ENCODE measurements at regions not wholly inside any gene's neighbourhood (a gene's known extent, or its start where the extent isn't known, plus 50 kb on each side); places are given as distances from the start of the nearest gene placed in this dataset.
"Not testable (repeated sequence)": the region's sequence is repeated elsewhere in the genome, so short reads cannot be mapped to it uniquely, and the experiment has no call there.

DNA sequence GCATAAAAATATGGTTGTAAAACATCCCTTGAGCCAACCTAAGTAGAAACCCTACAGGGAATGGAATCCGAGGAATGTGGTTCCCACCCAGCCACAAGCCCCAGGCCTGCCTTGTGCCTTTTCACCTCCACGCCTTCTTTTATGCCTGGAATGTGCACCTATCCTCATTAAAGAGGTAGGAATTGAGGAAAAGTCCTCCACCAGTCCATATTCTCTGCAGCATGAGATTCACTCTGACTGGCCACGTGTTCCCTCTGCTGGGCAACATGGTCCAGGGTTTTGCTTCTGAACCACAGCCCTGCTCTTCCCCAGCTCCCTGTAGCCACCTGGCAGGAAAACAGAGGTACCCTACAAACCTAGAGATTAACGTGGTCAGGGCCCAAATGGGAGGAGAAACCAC, 787.9 kb upstream of the RAB6C start:
- intact Hi-C loops (cut with DNase I): no loop called here
- DNase-seq: no peak

DNA sequence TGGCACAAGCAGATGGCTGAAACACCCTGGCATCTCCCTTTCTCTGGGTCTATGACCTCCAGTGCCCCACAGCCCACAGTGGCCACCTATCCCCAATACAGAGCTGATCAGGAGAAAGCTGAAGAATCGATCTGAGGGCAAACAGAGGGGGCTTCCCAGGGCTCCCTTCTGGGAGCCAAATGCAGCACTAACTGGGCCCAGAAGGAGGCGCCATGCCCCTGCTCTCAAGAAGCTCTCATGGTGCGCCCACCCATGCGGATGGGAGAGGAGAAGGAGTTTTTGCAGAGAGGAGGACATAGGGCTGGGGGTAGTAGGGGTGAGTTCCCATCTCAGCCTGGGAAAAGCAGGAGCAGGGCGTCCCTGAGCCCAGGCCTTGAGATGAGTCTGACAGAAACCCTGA, 787.3 kb upstream of the RAB6C start:
- intact Hi-C loops (cut with DNase I): no loop called here
- DNase-seq: peak in 2 of 10 donors; percentile 37 to 43

- DNase-seq: peak in 2 of 10 donors; percentile 31 to 60
- intact Hi-C loops (cut with DNase I): no loop called here
These were observed 786.6 kb upstream of the RAB6C start for GRCh38 chr2:129192841-129193253.

DNA sequence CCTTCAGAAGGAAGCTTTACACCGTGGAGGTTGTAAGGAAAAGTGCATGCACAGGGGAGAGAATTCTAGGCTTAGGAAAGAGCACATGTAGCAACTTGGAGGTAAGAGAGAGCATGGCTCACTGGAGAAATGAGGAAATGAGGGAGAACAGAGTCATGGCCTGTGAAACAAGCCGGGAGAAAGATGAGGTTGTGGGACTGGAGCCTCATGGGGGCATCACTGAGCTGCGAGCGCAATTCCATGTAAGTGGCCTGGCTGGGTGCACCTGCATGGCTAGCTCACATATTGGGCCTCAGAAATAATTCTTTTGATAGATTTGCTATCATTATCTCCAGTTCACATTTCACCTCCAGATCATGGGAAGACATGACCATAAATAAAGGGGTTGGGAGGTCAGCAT, 785.5 kb upstream of the RAB6C start:
- intact Hi-C loops (cut with DNase I): no loop called here
- DNase-seq: no peak

DNA sequence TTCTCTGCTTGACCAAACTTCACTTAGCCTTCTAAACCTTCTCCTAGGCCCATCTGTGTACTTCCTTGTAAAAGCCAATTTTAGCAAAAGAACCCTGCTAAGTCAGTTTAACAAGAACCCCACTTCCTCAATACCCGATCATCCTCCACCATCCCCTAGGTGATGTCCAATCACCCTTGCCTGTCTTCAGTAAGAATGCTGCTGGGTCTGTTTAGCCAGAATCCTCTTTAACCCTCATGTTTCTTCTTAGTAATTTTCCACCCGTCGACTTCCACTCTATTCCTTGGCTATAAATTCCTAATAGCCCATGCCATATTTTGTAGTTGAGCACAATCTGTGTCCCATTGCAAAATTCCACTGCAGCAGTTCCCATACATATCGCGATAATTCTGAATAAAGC, 780.0 kb upstream of the RAB6C start:
- DNase-seq: no peak
- intact Hi-C loops (cut with DNase I): no loop called here

GRCh38 chr2:129201696-129202095, 777.8 kb upstream of the RAB6C start:
- no peak for DNase-seq
- intact Hi-C loops (cut with DNase I): no loop called here

DNA sequence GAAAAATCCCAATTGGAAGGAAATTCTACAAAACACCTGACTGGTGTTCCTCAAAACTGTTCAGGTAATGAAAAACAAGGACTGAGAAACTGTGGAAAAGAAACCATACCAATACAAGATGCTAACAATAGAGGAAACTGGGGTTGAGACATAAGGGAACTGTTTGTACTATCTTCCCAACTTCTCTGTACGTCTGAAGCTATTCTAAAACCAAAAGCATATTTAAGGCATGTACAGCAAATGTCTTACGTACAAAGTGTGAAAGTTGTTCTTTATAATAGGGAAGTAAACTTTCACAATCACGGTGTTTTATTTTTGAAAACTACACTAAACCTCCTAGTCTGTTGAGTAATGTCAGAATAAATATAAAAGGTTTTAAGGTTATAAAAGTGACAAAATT, 776.1 kb upstream of the RAB6C start:
- no peak for DNase-seq
- intact Hi-C loops (cut with DNase I): no loop called here

DNA sequence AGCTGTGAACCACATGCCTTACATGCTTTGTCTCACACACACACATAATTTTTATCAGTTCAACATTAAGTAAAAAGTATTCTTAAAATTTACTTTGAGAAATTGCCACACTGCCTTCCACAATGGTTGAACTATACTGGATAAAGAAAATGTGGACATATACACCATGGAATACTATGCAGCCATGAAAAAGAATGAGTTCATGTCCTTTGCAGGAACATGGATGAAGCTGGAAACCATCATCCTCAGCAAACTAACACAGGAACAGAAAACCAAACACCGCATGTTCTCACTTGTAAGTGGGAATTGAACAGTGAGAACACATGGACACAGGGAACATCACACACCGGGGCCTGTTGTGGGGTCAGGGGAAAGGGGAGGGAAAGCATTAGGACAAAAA, 774.9 kb upstream of the RAB6C start:
- intact Hi-C loops (cut with DNase I); DNase-seq: not testable (repeated sequence)

GRCh38 chr2:129205176-129205575, 774.3 kb upstream of the RAB6C start:
- intact Hi-C loops (cut with DNase I): no loop called here
- DNase-seq: no peak

- intact Hi-C loops (cut with DNase I): no loop called here
- DNase-seq: no peak
These were observed 773.7 kb upstream of the RAB6C start for GRCh38 chr2:129205766-129206165.

DNA sequence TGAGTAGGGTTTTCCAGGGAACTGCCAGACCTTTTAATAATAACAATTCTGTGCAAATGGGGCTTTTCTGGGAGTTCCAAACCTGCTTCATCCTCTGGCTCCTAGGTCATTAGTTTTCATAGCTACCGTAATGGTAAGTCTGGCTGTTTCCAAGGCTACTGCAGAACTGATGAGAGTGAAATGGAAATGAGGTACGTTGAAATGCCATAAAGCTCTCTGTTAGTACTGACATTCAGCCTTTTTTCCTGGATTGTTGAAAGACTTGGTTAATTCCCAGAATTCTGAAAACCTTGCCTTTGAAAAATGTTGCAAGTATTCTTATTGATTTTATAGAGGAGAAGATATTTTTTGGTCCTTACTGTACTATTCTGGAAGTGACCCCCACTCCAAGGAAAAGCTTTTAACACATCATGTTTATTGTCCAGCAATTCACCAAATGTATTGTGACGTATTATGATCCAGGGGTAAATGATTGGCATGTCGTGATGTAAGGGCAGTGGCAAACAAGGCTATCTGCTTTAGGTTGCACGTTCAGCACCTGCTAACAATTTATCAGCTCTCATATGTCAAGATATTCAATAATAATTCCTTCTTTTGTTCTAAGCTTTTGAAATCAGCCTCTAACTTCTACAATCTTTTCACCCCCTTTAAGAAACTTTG, 767.0 kb upstream of the RAB6C start:
- intact Hi-C loops (cut with DNase I): no loop called here
- no peak for DNase-seq

DNA sequence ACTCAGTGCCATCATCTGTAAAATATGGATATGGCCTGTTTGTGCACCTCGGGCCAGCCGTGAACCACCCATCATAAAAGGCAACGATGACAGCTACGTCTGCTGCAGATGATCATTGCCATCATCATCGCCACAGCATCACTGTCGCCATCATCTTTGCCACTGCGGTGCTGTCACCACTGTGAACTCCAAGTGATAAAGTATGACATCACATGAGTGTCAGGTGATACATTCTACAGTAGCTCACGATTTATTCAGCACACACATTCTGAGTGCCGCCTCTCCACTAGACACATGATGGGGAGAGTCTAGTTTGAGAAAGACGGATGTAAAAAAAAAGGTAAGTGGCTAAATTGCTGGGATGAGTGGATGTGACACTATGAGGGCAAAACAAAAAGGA, 755.4 kb upstream of the RAB6C start:
- intact Hi-C loops (cut with DNase I): no loop called here
- DNase-seq: no peak

DNA sequence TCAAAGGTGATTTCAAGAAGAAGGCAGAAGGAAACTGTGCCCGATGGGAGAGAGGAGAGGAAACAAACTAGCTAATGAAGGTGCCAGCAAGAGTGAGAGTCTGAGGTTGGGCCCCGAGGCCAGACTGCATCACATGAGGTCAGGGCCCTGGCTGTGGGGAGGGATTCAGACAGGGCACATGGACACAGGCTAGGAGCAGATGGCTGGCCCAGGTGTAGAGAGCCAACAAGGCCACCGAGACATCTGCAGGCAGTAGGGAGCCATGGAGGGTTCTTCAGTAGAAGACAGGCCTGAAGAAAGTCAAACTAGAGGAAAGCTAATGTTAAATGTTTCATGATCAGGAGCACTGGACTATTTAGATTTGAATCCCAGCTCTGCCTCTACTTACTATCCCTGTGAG, 755.0 kb upstream of the RAB6C start:
- intact Hi-C loops (cut with DNase I): no loop called here
- peak in 2 of 10 donors; percentile 43 to 62 for DNase-seq

GRCh38 chr2:129229196-129229595, 750.3 kb upstream of the RAB6C start:
- peak in 1 of 10 donors; percentile 64 for DNase-seq
- intact Hi-C loops (cut with DNase I): no loop called here

DNA sequence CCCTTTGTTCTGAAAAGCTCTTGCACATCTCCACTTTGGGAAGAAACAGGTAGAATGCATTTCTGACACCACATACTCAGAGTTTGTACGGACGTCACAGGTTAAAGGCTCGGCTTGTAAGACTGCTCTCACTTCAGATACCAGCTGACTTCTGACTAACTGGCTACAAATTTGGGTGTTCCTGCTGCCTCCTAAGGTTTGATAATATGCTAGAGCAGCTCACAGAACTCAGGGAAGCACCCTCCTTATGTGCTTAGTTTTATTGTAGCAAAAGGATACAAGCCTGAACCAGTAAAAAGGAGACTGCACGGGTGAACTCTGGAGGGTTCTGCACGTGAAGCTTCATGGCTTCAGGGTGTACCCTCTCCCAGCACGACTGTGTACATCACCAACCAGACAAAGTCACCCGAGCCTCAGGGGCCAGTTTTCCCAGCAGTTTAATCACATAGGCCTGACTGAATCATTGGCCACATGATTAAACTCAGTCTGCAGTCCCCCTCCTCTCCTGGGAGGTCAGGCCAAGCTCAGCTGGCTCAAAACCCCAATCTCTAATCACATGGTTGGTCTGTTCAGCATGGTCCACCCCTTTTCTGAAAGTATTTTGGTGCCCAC, 749.5 kb upstream of the RAB6C start:
- intact Hi-C loops (cut with DNase I): no loop called here

DNA sequence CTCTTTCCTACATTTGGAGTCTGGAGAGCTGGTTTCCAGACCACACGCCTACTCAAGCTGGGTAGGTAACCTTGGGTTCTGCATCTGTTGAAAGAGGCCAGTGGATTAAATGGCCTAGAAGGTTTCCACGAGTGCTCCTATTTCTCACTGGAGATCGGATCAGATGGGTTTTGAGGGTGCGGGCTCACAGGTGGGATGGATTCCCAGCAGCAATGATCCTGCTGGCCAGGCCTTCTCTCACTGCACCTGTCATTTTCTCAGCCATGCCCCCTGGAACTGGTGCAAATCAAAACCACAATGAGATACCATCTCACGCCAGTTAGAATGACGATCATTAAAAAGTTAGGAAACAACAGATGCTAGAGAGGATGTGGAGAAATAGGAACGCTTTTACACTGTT, 747.5 kb upstream of the RAB6C start:
- intact Hi-C loops (cut with DNase I): no loop called here
- no peak for DNase-seq

More for the DNA sequence above, 749.5 kb upstream of the RAB6C start:
- DNase-seq: no peak

GRCh38 chr2:129233166-129233565, 746.3 kb upstream of the RAB6C start:
- intact Hi-C loops (cut with DNase I): no loop called here
- DNase-seq: peak in 4 of 10 donors; percentile 17 to 87 (median 78)

DNA sequence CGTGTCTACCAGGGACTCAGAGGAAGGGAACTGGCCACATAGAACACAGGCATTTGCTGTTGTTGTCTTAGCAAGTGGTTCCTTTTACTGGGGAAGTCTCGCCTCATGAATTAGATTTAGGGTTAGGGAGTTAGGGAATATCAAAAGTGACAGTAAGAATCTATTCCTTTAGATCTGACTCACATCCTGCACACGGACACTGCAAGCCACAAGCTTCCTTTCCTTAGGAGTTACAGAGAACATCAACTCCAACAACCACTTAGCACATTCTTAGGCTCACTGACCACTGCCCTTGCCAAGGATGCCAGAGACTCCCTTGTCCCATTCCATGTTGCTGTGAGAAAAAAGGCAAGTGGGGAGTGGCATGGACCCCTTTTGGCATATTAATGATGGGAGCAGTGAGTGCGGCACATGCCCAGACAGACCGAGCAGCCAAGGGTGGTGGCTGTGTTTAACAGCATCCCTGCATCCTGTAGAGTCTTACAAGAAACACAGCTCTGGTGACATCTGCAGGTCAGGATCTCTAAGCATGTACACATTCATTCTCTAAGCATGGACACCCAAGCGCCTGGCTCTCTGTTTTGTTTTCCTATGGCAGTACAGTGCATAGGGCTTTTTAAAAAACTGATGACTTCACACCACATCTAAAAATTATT, 745.6 kb upstream of the RAB6C start:
- intact Hi-C loops (cut with DNase I): no loop called here
- peak in 2 of 10 donors; percentile 13 to 61 for DNase-seq

GRCh38 chr2:129236601-129237000, 742.9 kb upstream of the RAB6C start:
- DNase-seq: no peak
- intact Hi-C loops (cut with DNase I): no loop called here

DNA sequence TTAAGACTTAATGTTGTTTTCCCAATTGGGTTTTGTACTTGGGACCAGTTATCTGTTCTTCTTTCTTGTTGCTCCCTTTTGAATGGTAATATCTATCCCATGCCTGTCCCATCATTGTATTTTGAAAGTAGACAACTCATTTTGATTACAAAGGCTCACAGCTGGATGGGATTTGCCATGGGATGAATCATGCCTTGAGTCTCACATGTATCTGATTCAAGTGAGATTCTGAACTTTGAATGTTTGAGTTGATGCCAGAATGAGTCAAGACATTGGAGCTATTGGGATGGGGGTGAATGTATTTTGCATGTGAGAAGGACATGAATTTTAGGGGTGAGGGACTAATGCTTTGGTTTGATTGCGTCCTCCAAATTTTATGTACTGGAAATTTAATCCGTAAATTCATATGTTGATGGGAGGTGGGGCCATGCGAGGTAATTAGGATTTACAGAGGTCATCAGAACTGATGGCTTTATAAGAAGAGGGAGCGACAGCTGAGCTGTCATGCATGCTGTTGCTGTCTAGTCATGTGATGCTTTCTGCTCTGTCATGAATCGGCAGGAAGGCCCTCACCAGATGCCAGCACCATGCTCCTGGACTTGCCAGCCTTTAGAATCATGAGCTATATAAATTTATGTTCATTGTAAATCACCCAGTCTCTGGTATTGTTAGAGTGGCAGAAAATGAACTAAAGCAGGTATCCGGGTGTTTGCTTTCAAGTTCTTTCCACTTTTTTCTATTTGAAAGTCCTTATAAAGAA, 741.3 kb upstream of the RAB6C start:
- intact Hi-C loops (cut with DNase I): no loop called here
- no peak for DNase-seq

DNA sequence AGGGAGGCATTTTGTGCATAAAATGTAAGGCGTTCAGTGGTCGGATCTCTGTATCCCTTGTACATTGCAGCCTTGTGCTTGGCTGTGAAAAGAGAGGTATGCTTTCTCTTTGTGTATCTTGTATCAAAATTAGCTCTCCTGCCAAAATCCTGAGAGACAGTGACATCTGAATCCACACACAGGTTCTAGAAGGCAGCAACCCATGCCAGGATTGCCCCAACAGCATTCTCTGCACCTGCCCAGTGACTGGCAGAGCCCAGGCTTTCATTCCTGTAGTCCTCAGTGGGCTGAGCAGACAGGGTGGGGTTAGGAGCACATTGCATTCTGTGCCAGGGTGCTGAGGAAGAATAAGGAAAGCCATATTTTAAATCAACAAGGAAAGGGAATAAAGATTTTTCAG, 740.3 kb upstream of the RAB6C start:
- intact Hi-C loops (cut with DNase I): no loop called here
- no peak for DNase-seq

Data from posterior cingulate gyrus (tissue), 11 donors.